ENCODE measurements at regions not wholly inside any gene's neighbourhood (a gene's known extent, or its start where the extent isn't known, plus 50 kb on each side); places are given as distances from the start of the nearest gene placed in this dataset.
A peak's percentile ranks its signal among the peaks of the same experiment; 100 is the strongest.

GRCh38 chr9:111743275-111743674 lies 51.5 kb downstream of the SHOC1 start (continued):
- TF ChIP-seq TCF12 (IDR thresholded peaks at IDR 0.05) (peak; percentile 89), RAD21 (IDR thresholded peaks at IDR 0.05; ENCODE audit: low read length) (no peak), USF2 (IDR thresholded peaks at IDR 0.05; ENCODE audit: borderline replicate concordance, low read depth, low read length) (no peak), MAX (IDR thresholded peaks at IDR 0.05; ENCODE audit: low read depth) (peak; percentile 51), RCOR1 (IDR thresholded peaks at IDR 0.05; ENCODE audit: low read length) (no peak), MEF2A (IDR thresholded peaks at IDR 0.05; ENCODE audit: borderline replicate concordance, low read depth) (no peak), ZBTB33 (IDR thresholded peaks at IDR 0.05; ENCODE audit: borderline replicate concordance, low read depth) (no peak), GABPA (IDR thresholded peaks at IDR 0.05; ENCODE audit: low read depth) (no peak), YY1 (IDR thresholded peaks at IDR 0.05; ENCODE audit: low read depth) (no peak), TEAD4 (IDR thresholded peaks at IDR 0.05; ENCODE audit: borderline replicate concordance, insufficient read depth) (0 out of 2 replicates have a peak, but pooled peaks have one; percentile 11), SIN3A (IDR thresholded peaks at IDR 0.05; ENCODE audit: borderline replicate concordance, low read depth, low read length) (no peak)
- TF ChIP-seq, protein P1, sequence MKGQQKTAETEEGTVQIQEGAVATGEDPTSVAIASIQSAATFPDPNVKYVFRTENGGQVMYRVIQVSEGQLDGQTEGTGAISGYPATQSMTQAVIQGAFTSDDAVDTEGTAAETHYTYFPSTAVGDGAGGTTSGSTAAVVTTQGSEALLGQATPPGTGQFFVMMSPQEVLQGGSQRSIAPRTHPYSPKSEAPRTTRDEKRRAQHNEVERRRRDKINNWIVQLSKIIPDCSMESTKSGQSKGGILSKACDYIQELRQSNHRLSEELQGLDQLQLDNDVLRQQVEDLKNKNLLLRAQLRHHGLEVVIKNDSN (IDR thresholded peaks at IDR 0.05; ENCODE audit: borderline replicate concordance, low read depth) = peak; percentile 46; the same call in 1 of the 2 replicates

DNA sequence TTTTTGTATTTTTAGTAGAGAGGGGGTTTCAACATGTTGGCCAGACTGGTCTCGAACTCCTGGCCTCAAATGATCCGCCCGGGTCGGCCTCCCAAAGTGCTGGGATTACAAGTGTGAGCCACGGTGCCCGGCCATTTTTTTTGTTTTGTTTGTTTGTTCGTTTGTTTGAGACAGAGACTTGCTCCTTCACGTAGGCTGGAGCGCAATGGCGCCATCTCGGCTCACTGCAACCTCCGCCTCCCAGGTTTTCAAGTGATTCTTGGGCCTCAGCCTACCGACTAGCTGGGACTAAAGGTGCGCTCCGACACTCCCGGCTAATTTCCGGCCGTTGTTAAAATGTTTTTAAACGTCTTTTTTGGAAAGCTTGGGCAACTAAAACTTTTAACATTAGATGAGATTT lies 54.0 kb downstream of the SHOC1 start:
- no peak overlapping the region for H3K4me3 ChIP-seq (ENCODE audit: low read depth in 2 of 2, low read length in 1 of 2)
- no peak overlapping the region for H2AFZ ChIP-seq (ENCODE audit: low read depth)
- WGBS (ENCODE audit: low lambda C conversion rate) = 93% methylated on average over 19 of the region's 19 CpGs
- no peak overlapping the region for H3K27ac ChIP-seq (ENCODE audit: low read depth in 2 of 2, low read length in 1 of 2)
- no peak for DNase-seq
- peaks cover 11% of the 10 kb centered on the region for H3F3A ChIP-seq (replicated peaks; ENCODE audit: insufficient read depth)
- H4K20me1 ChIP-seq (ENCODE audit: insufficient read depth) = no peaks in the 10 kb centered on the region
- peaks cover 0 to 17% of the 10 kb centered on the region in 2 experiments; a peak in 1 of 4 replicates for H3K4me1 ChIP-seq (ENCODE audit: control insufficient read depth in 1 of 2, insufficient read depth in 2 of 2, low read depth in 1 of 2, low read length in 1 of 2)
- TF ChIP-seq EZH2phosphoT487 (IDR thresholded peaks at IDR 0.05; ENCODE audit: borderline replicate concordance, low read depth) = no peak
- no peak for TF ChIP-seq RXRA (IDR thresholded peaks at IDR 0.05; ENCODE audit: borderline replicate concordance, low read depth)
- H3K27me3 ChIP-seq (ENCODE audit: insufficient read depth) = no peaks in the 10 kb centered on the region
- H3K79me2 ChIP-seq (ENCODE audit: insufficient read depth) = no peaks in the 10 kb centered on the region
- no peaks in the 10 kb centered on the region for H3K36me3 ChIP-seq (replicated peaks in 1 of 2; ENCODE audit: control insufficient read depth in 1 of 2, insufficient read depth in 2 of 2, low read length in 1 of 2)
- CTCF ChIA-PET = no interaction called here
- POLR2A ChIA-PET = no interaction called here
- H3K9me3 ChIP-seq = no peaks in the 10 kb centered on the region
- H3K9me2 ChIP-seq = no peaks in the 10 kb centered on the region
- no peak overlapping the region for H3K9ac ChIP-seq
- H3K4me2 ChIP-seq = no peak overlapping the region
